ENCODE measurements at regions not wholly inside any gene's neighbourhood (a gene's known extent, or its start where the extent isn't known, plus 50 kb on each side); places are given as distances from the start of the nearest gene placed in this dataset.

GRCh38 chr7:41030673-41031072 is 672.2 kb downstream of the INHBA start:
- H3K9me3 Mint-ChIP-seq: peaks cover 2% of the 10 kb centered on the region

GRCh38 chr7:41029072-41029499 is 673.8 kb downstream of the INHBA start:
- Mint-ChIP-seq H3K27ac (ENCODE audit: unreplicated experiment) (no peak overlapping the region), H3K9me3 (peaks cover 2% of the 10 kb centered on the region), H3K4me3 (no peak overlapping the region), H3K4me1 (no peaks in the 10 kb centered on the region), H3K36me3 (ENCODE audit: low read depth) (no peaks in the 10 kb centered on the region), H3K27me3 (ENCODE audit: low read depth) (no peaks in the 10 kb centered on the region)
- no peak for TF ChIP-seq CTCF (conservative IDR thresholded peaks at IDR 0.05)
- no peak for DNase-seq (ENCODE audit: low read depth, low spot score)

More at GRCh38 chr7:41030673-41031072, 672.2 kb downstream of the INHBA start:
- Mint-ChIP-seq H3K4me3 (no peak overlapping the region), H3K27me3 (ENCODE audit: low read depth) (no peaks in the 10 kb centered on the region), H3K36me3 (ENCODE audit: low read depth) (no peaks in the 10 kb centered on the region), H3K27ac (ENCODE audit: unreplicated experiment) (no peak overlapping the region), H3K4me1 (peaks cover 1% of the 10 kb centered on the region)
- TF ChIP-seq CTCF (conservative IDR thresholded peaks at IDR 0.05): no peak
- DNase-seq (ENCODE audit: low read depth, low spot score): no peak

- Mint-ChIP-seq H3K27ac (ENCODE audit: unreplicated experiment) (peak overlapping the region; percentile 32), H3K4me3 (no peak overlapping the region), H3K4me1 (no peaks in the 10 kb centered on the region), H3K9me3 (peaks cover 2% of the 10 kb centered on the region), H3K27me3 (ENCODE audit: low read depth) (no peaks in the 10 kb centered on the region), H3K36me3 (ENCODE audit: low read depth) (no peaks in the 10 kb centered on the region)
- no peak for TF ChIP-seq CTCF (conservative IDR thresholded peaks at IDR 0.05)
- no peak for DNase-seq (ENCODE audit: low read depth, low spot score)
These were observed 674.3 kb downstream of the INHBA start for GRCh38 chr7:41028580-41028979.

DNA sequence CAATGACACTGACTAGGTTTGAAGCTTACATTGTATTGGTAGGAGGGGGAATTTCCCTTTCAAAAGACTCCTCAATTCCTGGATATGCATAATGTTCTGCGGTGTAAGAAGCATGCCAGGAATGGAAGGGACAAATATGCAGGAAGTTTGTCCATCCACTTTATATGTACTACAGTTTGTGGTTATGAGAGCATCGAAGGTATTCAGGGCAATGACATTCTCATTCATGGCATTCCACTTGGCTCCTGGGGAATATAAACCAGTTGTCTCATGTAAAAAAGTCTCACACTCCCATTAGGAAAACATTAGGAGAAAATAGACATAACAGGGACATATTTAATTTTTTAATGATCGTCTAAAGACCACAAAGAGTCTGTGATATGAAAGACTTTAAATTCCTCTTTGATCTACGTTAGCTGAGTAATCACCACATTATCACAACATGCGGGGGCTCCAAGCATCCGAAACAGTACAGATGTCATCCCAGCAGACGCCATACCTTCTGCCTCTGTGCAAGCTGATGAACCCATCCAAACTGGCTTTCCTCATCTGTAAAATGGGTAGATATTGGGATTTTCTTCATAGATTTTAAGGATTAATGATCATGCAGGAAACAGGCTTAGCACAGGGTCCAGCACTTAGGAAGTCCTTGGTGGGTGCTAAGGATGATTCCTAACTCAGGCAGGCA is 675.3 kb downstream of the INHBA start:
- Mint-ChIP-seq H3K4me1 (no peaks in the 10 kb centered on the region), H3K27ac (ENCODE audit: unreplicated experiment) (no peak overlapping the region), H3K9me3 (no peaks in the 10 kb centered on the region), H3K27me3 (ENCODE audit: low read depth) (no peaks in the 10 kb centered on the region), H3K36me3 (ENCODE audit: low read depth) (no peaks in the 10 kb centered on the region), H3K4me3 (no peak overlapping the region)
- no peak for TF ChIP-seq CTCF (conservative IDR thresholded peaks at IDR 0.05)
- no peak for DNase-seq (ENCODE audit: low read depth, low spot score)

DNA sequence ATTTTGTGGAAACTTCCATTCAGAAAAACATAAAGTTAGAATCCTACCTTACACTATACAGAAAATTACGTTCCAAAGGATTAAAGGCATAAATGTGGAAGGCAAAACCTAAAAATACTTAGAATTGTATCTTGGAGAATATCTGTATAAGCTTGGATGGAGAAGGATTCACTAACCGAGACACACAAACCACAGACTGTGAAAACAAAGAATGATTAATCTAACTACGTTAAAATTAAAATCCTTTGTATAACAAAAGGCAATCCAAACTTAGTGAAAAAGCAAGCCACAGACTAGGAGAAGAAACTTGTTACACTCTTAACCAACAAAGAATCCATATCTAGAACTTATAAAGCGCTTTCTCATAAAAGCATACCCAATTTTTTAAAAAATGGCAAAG is 678.8 kb downstream of the INHBA start:
- H3K4me1 Mint-ChIP-seq: no peaks in the 10 kb centered on the region
- DNase-seq (ENCODE audit: low read depth, low spot score): no peak
- H3K27ac Mint-ChIP-seq (ENCODE audit: unreplicated experiment): no peak overlapping the region
- H3K4me3 Mint-ChIP-seq: no peak overlapping the region
- TF ChIP-seq CTCF (conservative IDR thresholded peaks at IDR 0.05): no peak
- H3K36me3 Mint-ChIP-seq (ENCODE audit: low read depth): no peaks in the 10 kb centered on the region
- H3K9me3 Mint-ChIP-seq: no peaks in the 10 kb centered on the region
- H3K27me3 Mint-ChIP-seq (ENCODE audit: low read depth): no peaks in the 10 kb centered on the region

Measured in neural crest cell (in vitro differentiated cells).